ENCODE measurements at regions not wholly inside any gene's neighbourhood (a gene's known extent, or its start where the extent isn't known, plus 50 kb on each side); places are given as distances from the start of the nearest gene placed in this dataset.

GRCh38 chr2:7279421-7279949, 362.3 kb downstream of the RNF144A start:
- DNase-seq (ENCODE audit: low spot score): no peak
- 62% methylated on average over 7 of the region's 7 CpGs for WGBS

More at GRCh38 chr2:7279421-7279949, 362.3 kb downstream of the RNF144A start:
- H3K36me3 ChIP-seq (ENCODE audit: control insufficient read depth in 4 of 4, insufficient read depth in 3 of 4, low read depth in 1 of 4, low read length in 3 of 4): no peaks in the 10 kb centered on the region
- no peak overlapping the region for H3K4me3 ChIP-seq (ENCODE audit: low read depth in 1 of 3, low read length in 3 of 3)
- H3K27me3 ChIP-seq (ENCODE audit: control insufficient read depth in 4 of 4, insufficient read depth in 4 of 4, low read length in 3 of 4): no peaks in the 10 kb centered on the region
- H3K4me1 ChIP-seq (ENCODE audit: control insufficient read depth in 4 of 4, insufficient read depth in 4 of 4, low read length in 3 of 4): no peaks in the 10 kb centered on the region
- no peak overlapping the region for H3K27ac ChIP-seq (ENCODE audit: low read depth in 1 of 2, low read length in 2 of 2)
- TF ChIP-seq CTCF (IDR thresholded peaks at IDR 0.05; ENCODE audit: low read depth, low read length, missing input control) (no peak), JUND (IDR thresholded peaks at IDR 0.05) (no peak), HNF4G (IDR thresholded peaks at IDR 0.05) (no peak), FOXA1 (IDR thresholded peaks at IDR 0.05) (no peak), RXRA (IDR thresholded peaks at IDR 0.05) (no peak), RAD21 (IDR thresholded peaks at IDR 0.05) (no peak), SP1 (IDR thresholded peaks at IDR 0.05) (no peak), TAF1 (conservative IDR thresholded peaks at IDR 0.05) (no peak), ATF3 (IDR thresholded peaks at IDR 0.05) (no peak), HNF4A (conservative IDR thresholded peaks at IDR 0.05) (no peak), REST (IDR thresholded peaks at IDR 0.05) (no peak), YY1 (IDR thresholded peaks at IDR 0.05) (no peak), FOXA2 (IDR thresholded peaks at IDR 0.05) (no peak), ZBTB33 (IDR thresholded peaks at IDR 0.05) (no peak), NR2F2 (IDR thresholded peaks at IDR 0.05) (no peak), MAX (IDR thresholded peaks at IDR 0.05) (no peak), GABPA (IDR thresholded peaks at IDR 0.05 in 1 of 2, conservative IDR thresholded peaks at IDR 0.05 in 1 of 2) (no peak), EGR1 (IDR thresholded peaks at IDR 0.05; ENCODE audit: low read depth in 2 of 2) (no peak)
- no peak overlapping the region for H3K9ac ChIP-seq (ENCODE audit: low read depth in 1 of 2, low read length in 2 of 2)
- no peaks in the 10 kb centered on the region for H3K9me3 ChIP-seq (ENCODE audit: control insufficient read depth in 4 of 4, low read length in 3 of 4)
